ENCODE measurements at regions not wholly inside any gene's neighbourhood (a gene's known extent, or its start where the extent isn't known, plus 50 kb on each side); places are given as distances from the start of the nearest gene placed in this dataset.

DNA sequence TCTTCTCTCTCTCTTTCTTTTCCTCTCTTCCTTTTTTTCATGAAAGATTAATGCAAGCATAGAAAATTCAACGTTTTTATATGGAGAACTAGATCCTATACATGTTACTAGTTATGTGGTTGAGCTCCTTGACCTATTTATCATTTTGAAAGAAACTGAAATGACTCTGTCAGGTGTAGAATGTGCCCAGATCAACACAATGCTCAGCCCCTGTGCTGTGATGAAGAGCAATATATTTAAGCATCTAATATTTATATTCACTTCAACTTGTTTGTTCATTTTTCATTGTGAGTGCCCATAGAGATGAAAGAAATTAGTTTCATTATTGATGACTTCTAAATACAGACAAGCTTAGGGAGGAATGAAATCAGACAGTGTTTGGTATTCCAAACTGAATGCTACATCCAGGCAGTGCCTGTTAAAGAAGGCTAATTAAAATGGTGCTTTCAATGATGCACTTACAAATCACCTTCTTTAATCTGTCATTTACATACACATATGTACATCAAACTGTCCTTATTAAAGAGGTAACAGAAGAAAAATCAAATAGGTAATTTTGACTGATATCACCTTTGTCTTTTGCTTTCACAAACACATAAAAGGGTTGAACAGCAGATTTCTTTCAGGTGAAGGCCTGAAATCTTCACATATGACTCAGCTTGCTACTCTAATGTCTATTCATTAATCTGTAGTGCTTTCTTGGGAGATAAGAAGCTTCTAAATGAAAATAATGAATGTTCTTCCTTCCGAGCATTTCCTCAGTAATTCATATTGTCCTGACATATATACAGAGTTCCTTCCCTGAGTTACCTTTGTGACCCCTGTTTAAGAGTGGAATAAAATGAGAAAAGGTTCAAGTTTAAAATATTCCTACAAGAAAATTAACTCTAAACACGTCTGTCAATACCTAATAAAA is 915.9 kb downstream of the PDHA2 start:
- no peak for DNase-seq
- no TSS peak for BruUV-seq (replicated peaks)

DNA sequence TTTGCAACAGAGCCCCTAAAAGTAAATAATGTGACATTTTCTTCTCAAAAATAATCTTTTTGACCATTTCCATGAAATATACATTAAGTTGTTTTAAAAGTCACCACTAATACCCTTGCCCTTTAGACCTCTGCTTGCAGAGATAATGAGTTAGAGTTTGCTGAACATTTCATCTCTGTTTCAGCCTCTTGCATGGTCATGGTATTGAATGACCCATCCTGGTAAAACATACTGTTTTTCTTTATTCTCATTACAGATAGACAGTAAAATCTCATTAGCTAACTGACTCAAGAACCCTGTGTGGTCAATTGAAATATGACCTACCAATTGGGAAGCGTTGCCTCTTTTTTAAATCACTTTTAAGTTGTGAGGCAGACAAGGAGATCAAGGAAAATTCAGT is 916.7 kb downstream of the PDHA2 start:
- Mint-ChIP-seq H3K4me1 (ENCODE audit: low read depth, unreplicated experiment) (no peaks in the 10 kb centered on the region), H3K27me3 (ENCODE audit: unreplicated experiment) (no peaks in the 10 kb centered on the region), H3K27ac (ENCODE audit: unreplicated experiment) (no peak overlapping the region), H3K36me3 (ENCODE audit: insufficient read depth, unreplicated experiment) (no peaks in the 10 kb centered on the region), H3K9me3 (ENCODE audit: low read depth, unreplicated experiment) (no peaks in the 10 kb centered on the region), H3K4me3 (ENCODE audit: low read depth, unreplicated experiment) (no peak overlapping the region)
- CTCF ChIA-PET = no interaction called here
- intact Hi-C loops (cut with micrococcal nuclease; ENCODE audit: unreplicated experiment) = no loop called here
- TF ChIP-seq, protein P1, sequence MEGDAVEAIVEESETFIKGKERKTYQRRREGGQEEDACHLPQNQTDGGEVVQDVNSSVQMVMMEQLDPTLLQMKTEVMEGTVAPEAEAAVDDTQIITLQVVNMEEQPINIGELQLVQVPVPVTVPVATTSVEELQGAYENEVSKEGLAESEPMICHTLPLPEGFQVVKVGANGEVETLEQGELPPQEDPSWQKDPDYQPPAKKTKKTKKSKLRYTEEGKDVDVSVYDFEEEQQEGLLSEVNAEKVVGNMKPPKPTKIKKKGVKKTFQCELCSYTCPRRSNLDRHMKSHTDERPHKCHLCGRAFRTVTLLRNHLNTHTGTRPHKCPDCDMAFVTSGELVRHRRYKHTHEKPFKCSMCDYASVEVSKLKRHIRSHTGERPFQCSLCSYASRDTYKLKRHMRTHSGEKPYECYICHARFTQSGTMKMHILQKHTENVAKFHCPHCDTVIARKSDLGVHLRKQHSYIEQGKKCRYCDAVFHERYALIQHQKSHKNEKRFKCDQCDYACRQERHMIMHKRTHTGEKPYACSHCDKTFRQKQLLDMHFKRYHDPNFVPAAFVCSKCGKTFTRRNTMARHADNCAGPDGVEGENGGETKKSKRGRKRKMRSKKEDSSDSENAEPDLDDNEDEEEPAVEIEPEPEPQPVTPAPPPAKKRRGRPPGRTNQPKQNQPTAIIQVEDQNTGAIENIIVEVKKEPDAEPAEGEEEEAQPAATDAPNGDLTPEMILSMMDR (IDR thresholded peaks at IDR 0.05; ENCODE audit: unreplicated experiment) = no peak
- DNase-seq = no peak
- BruUV-seq (replicated peaks) = no TSS peak

More for the DNA sequence above, 915.9 kb downstream of the PDHA2 start:
- Mint-ChIP-seq H3K9me3 (ENCODE audit: low read depth, unreplicated experiment) (no peaks in the 10 kb centered on the region), H3K36me3 (ENCODE audit: insufficient read depth, unreplicated experiment) (no peaks in the 10 kb centered on the region), H3K27ac (ENCODE audit: unreplicated experiment) (no peak overlapping the region), H3K4me1 (ENCODE audit: low read depth, unreplicated experiment) (no peaks in the 10 kb centered on the region), H3K27me3 (ENCODE audit: unreplicated experiment) (no peaks in the 10 kb centered on the region), H3K4me3 (ENCODE audit: low read depth, unreplicated experiment) (no peak overlapping the region)
- TF ChIP-seq, protein P1 (IDR thresholded peaks at IDR 0.05; ENCODE audit: unreplicated experiment) = no peak
- intact Hi-C loops (cut with micrococcal nuclease; ENCODE audit: unreplicated experiment) = no loop called here
- CTCF ChIA-PET = no interaction called here

DNA sequence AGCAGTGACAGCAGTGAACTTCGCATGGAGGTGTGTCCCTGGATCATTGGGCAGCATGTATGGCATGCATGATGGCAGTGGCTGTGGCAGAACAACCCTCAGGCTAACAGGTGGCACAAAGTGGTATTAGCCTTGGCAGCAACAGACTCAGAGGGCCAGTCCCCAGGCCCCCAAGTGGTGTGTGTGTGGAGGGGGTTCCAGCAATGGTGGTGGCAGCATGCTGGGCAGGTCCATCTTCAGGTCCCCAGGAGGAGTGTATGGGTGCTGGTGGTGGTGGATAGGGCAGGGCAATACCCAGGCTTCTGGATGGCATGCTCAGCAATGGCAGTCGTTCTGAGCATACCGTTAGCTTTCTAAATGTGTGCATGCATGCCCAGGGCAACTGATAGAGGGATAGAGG is 923.7 kb downstream of the PDHA2 start:
- CTCF ChIA-PET = no interaction called here
- no peak for DNase-seq
- Mint-ChIP-seq H3K36me3 (ENCODE audit: insufficient read depth, unreplicated experiment) (no peaks in the 10 kb centered on the region), H3K4me1 (ENCODE audit: low read depth, unreplicated experiment) (no peaks in the 10 kb centered on the region), H3K27ac (ENCODE audit: unreplicated experiment) (no peak overlapping the region), H3K4me3 (ENCODE audit: low read depth, unreplicated experiment) (no peak overlapping the region), H3K9me3 (ENCODE audit: low read depth, unreplicated experiment) (peaks cover 3% of the 10 kb centered on the region), H3K27me3 (ENCODE audit: unreplicated experiment) (no peaks in the 10 kb centered on the region)
- intact Hi-C loops (cut with micrococcal nuclease; ENCODE audit: unreplicated experiment) = no loop called here
- TF ChIP-seq, protein P1 (IDR thresholded peaks at IDR 0.05; ENCODE audit: unreplicated experiment) = no peak
- BruUV-seq (replicated peaks) = no TSS peak

DNA sequence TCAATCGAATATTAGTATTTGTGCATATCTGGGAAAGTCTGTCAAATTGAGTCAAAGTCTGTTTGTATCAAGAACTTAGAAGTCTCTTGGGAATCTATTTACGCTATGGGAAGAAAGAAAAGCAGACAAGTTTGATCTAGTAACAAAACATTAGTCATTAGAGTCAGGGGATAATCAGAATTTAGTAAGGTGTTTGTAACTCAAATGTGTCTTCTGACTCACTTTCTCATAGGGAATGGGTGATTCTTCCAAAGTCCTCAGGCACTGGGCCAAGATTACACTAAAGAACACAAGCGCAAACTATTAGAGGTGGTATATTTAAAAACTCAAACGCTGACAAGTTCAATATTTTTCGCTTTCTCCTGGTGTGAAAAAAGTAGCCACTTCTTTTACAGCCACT is 926.5 kb downstream of the PDHA2 start:
- no TSS peak for BruUV-seq (replicated peaks)
- intact Hi-C loops (cut with micrococcal nuclease; ENCODE audit: unreplicated experiment) = no loop called here
- H3K4me1 Mint-ChIP-seq (ENCODE audit: low read depth, unreplicated experiment) = no peaks in the 10 kb centered on the region
- H3K27ac Mint-ChIP-seq (ENCODE audit: unreplicated experiment) = no peak overlapping the region
- H3K27me3 Mint-ChIP-seq (ENCODE audit: unreplicated experiment) = no peaks in the 10 kb centered on the region
- H3K9me3 Mint-ChIP-seq (ENCODE audit: low read depth, unreplicated experiment) = peaks cover 3% of the 10 kb centered on the region
- TF ChIP-seq, protein P1 (IDR thresholded peaks at IDR 0.05; ENCODE audit: unreplicated experiment) = no peak
- CTCF ChIA-PET = no interaction called here
- no peaks in the 10 kb centered on the region for H3K36me3 Mint-ChIP-seq (ENCODE audit: insufficient read depth, unreplicated experiment)
- H3K4me3 Mint-ChIP-seq (ENCODE audit: low read depth, unreplicated experiment) = no peak overlapping the region
- no peak for DNase-seq
